MM.1S (cell line): ENCODE measurements at regions not wholly inside any gene's neighbourhood (a gene's known extent, or its start where the extent isn't known, plus 50 kb on each side); places are given as distances from the start of the nearest gene placed in this dataset.

Experiments
- EZH2 ChIP-seq: fragments of 300-600 bp; sonication (generic); optimal IDR thresholded peaks from 2 replicates; pipeline ENCODE3; 2017; ENCODE audit warnings: low read depth, mild to moderate bottlenecking, antibody characterized with exemption, low read length, mixed read lengths
- TF ChIP-seq, protein P1 (sequence below): fragments of 300-600 bp; sonication (generic); IDR thresholded peaks from 2 replicates; pipeline ENCODE4 v1.5.1; 2016; ENCODE audit warnings: antibody characterized with exemption, low read length, mixed read lengths

GRCh38 chr12:126201981-126202537 lies 1136.8 kb downstream of the AACS start:
- TF ChIP-seq, protein P1, sequence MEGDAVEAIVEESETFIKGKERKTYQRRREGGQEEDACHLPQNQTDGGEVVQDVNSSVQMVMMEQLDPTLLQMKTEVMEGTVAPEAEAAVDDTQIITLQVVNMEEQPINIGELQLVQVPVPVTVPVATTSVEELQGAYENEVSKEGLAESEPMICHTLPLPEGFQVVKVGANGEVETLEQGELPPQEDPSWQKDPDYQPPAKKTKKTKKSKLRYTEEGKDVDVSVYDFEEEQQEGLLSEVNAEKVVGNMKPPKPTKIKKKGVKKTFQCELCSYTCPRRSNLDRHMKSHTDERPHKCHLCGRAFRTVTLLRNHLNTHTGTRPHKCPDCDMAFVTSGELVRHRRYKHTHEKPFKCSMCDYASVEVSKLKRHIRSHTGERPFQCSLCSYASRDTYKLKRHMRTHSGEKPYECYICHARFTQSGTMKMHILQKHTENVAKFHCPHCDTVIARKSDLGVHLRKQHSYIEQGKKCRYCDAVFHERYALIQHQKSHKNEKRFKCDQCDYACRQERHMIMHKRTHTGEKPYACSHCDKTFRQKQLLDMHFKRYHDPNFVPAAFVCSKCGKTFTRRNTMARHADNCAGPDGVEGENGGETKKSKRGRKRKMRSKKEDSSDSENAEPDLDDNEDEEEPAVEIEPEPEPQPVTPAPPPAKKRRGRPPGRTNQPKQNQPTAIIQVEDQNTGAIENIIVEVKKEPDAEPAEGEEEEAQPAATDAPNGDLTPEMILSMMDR, result no peak
- TF ChIP-seq EZH2, result no peak
